ENCODE measurements at regions not wholly inside any gene's neighbourhood (a gene's known extent, or its start where the extent isn't known, plus 50 kb on each side); places are given as distances from the start of the nearest gene placed in this dataset.
"Not testable (repeated sequence)": the region's sequence is repeated elsewhere in the genome, so short reads cannot be mapped to it uniquely, and the experiment has no call there.

GRCh38 chr17:36846410-36847292 is 90.6 kb upstream of the LHX1 start:
- Histone ChIP-seq H3K9me3 (no peaks in the 10 kb centered on the region), H3K4me1 (ENCODE audit: low read depth) (no peaks in the 10 kb centered on the region), H3K36me3 (ENCODE audit: low read depth) (no peaks in the 10 kb centered on the region), H3K4me3 (no peak overlapping the region)
- intact Hi-C loops (cut with DNase I, micrococcal nuclease): no loop called here
- no peak for TF ChIP-seq CTCF (IDR thresholded peaks at IDR 0.05)
- DNase-seq (no peak), ATAC-seq (no peak)

GRCh38 chr17:36848008-36848902 is 89.0 kb upstream of the LHX1 start:
- ATAC-seq (no peak), DNase-seq (no peak)
- intact Hi-C loops (cut with DNase I, micrococcal nuclease): no loop called here
- no peaks in the 10 kb centered on the region for H3K4me1 ChIP-seq (ENCODE audit: low read depth)
- no peak for TF ChIP-seq CTCF (IDR thresholded peaks at IDR 0.05)
- H3K4me3 ChIP-seq: no peak overlapping the region
- H3K36me3 ChIP-seq (ENCODE audit: low read depth): no peaks in the 10 kb centered on the region
- H3K9me3 ChIP-seq: no peaks in the 10 kb centered on the region

GRCh38 chr17:36849020-36849419 is 88.3 kb upstream of the LHX1 start:
- DNase-seq; H3K4me3 ChIP-seq; H3K4me1 ChIP-seq (ENCODE audit: low read depth); H3K9me3 ChIP-seq; H3K36me3 ChIP-seq (ENCODE audit: low read depth); ATAC-seq; intact Hi-C loops (cut with DNase I, micrococcal nuclease): not testable (repeated sequence)

GRCh38 chr17:36849871-36850348 is 87.4 kb upstream of the LHX1 start:
- no peak for DNase-seq
- no peaks in the 10 kb centered on the region for H3K4me1 ChIP-seq (ENCODE audit: low read depth)
- intact Hi-C loops (cut with DNase I, micrococcal nuclease): no loop called here
- no peaks in the 10 kb centered on the region for H3K36me3 ChIP-seq (ENCODE audit: low read depth)
- no peak for TF ChIP-seq CTCF (IDR thresholded peaks at IDR 0.05)
- H3K4me3 ChIP-seq: no peak overlapping the region
- ATAC-seq: no peak
- no peaks in the 10 kb centered on the region for H3K9me3 ChIP-seq

- TF ChIP-seq CTCF (IDR thresholded peaks at IDR 0.05): no peak
- no peak for ATAC-seq
- intact Hi-C loops (cut with DNase I, micrococcal nuclease): no loop called here
These were observed 86.5 kb upstream of the LHX1 start for GRCh38 chr17:36850790-36851189.

GRCh38 chr17:36851250-36851649 is 86.0 kb upstream of the LHX1 start:
- no peak for ATAC-seq
- no peak overlapping the region for H3K4me3 ChIP-seq
- intact Hi-C loops (cut with DNase I, micrococcal nuclease): no loop called here
- TF ChIP-seq CTCF (IDR thresholded peaks at IDR 0.05): no peak
- no peaks in the 10 kb centered on the region for H3K4me1 ChIP-seq (ENCODE audit: low read depth)
- no peaks in the 10 kb centered on the region for H3K36me3 ChIP-seq (ENCODE audit: low read depth)
- no peaks in the 10 kb centered on the region for H3K9me3 ChIP-seq
- no peak for DNase-seq

More at GRCh38 chr17:36850790-36851189, 86.5 kb upstream of the LHX1 start:
- Histone ChIP-seq H3K9me3 (no peaks in the 10 kb centered on the region), H3K4me1 (ENCODE audit: low read depth) (no peaks in the 10 kb centered on the region), H3K4me3 (no peak overlapping the region), H3K36me3 (ENCODE audit: low read depth) (no peaks in the 10 kb centered on the region)
- no peak for DNase-seq

GRCh38 chr17:36852478-36852877 is 84.8 kb upstream of the LHX1 start:
- H3K9me3 ChIP-seq; intact Hi-C loops (cut with DNase I, micrococcal nuclease); ATAC-seq; DNase-seq; H3K4me1 ChIP-seq (ENCODE audit: low read depth); H3K4me3 ChIP-seq; H3K36me3 ChIP-seq (ENCODE audit: low read depth): not testable (repeated sequence)
